ENCODE measurements at regions not wholly inside any gene's neighbourhood (a gene's known extent, or its start where the extent isn't known, plus 50 kb on each side); places are given as distances from the start of the nearest gene placed in this dataset.

DNA sequence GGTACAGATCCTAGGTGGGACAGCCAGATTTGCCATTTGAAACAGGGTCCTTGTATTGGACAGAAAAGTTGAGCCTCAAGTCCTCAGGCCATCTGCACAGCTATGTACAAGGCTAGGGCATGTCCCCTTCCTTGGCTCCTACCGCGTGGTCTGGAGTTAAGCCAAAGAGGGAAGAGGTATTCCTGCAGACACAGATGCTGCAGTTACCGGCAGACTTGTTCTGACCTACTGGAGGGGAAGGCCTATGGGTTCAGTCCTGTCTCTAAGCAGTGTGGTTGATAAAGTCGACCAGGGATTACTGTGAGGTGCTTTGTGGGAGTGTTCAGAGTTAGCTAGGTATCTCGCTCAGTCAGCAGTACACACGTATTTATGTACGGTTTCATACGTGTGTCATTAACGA is 180.6 kb downstream of the ADAMTS15 start:
- ChIA-PET CTCF (no interaction called here), POLR2A (no interaction called here)
- intact Hi-C loops (cut with micrococcal nuclease; ENCODE audit: unreplicated experiment): no loop called here
- Histone ChIP-seq H3K4me3 (ENCODE audit: low read depth in 2 of 2, low read length in 2 of 2) (no peak overlapping the region), H3K36me3 (ENCODE audit: control insufficient read depth, insufficient read depth, low read length) (no peaks in the 10 kb centered on the region), H3K9me3 (ENCODE audit: control insufficient read depth, insufficient read depth, low read depth, low read length) (no peaks in the 10 kb centered on the region), H3K27me3 (ENCODE audit: control insufficient read depth, insufficient read depth, low read length) (no peaks in the 10 kb centered on the region), H3K27ac (ENCODE audit: low read length) (peak overlapping the region; percentile 69), H3K4me1 (ENCODE audit: control insufficient read depth, insufficient read depth, low read length) (peaks cover 15% of the 10 kb centered on the region)
- DNase-seq (ENCODE audit: low read depth, low spot score): no peak
- no TSS peak for BruUV-seq (replicated peaks)
- TF ChIP-seq SIN3A (IDR thresholded peaks at IDR 0.05; ENCODE audit: borderline replicate concordance, insufficient read depth, low read depth, low read length) (no peak), TCF7L2 (IDR thresholded peaks at IDR 0.05; ENCODE audit: low read depth, low read length) (no peak), POLR2AphosphoS5 (IDR thresholded peaks at IDR 0.05; ENCODE audit: low read depth, low read length) (no peak)
- TF ChIP-seq, protein P1, sequence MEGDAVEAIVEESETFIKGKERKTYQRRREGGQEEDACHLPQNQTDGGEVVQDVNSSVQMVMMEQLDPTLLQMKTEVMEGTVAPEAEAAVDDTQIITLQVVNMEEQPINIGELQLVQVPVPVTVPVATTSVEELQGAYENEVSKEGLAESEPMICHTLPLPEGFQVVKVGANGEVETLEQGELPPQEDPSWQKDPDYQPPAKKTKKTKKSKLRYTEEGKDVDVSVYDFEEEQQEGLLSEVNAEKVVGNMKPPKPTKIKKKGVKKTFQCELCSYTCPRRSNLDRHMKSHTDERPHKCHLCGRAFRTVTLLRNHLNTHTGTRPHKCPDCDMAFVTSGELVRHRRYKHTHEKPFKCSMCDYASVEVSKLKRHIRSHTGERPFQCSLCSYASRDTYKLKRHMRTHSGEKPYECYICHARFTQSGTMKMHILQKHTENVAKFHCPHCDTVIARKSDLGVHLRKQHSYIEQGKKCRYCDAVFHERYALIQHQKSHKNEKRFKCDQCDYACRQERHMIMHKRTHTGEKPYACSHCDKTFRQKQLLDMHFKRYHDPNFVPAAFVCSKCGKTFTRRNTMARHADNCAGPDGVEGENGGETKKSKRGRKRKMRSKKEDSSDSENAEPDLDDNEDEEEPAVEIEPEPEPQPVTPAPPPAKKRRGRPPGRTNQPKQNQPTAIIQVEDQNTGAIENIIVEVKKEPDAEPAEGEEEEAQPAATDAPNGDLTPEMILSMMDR (IDR thresholded peaks at IDR 0.05): no peak
- TF ChIP-seq, protein P2, sequence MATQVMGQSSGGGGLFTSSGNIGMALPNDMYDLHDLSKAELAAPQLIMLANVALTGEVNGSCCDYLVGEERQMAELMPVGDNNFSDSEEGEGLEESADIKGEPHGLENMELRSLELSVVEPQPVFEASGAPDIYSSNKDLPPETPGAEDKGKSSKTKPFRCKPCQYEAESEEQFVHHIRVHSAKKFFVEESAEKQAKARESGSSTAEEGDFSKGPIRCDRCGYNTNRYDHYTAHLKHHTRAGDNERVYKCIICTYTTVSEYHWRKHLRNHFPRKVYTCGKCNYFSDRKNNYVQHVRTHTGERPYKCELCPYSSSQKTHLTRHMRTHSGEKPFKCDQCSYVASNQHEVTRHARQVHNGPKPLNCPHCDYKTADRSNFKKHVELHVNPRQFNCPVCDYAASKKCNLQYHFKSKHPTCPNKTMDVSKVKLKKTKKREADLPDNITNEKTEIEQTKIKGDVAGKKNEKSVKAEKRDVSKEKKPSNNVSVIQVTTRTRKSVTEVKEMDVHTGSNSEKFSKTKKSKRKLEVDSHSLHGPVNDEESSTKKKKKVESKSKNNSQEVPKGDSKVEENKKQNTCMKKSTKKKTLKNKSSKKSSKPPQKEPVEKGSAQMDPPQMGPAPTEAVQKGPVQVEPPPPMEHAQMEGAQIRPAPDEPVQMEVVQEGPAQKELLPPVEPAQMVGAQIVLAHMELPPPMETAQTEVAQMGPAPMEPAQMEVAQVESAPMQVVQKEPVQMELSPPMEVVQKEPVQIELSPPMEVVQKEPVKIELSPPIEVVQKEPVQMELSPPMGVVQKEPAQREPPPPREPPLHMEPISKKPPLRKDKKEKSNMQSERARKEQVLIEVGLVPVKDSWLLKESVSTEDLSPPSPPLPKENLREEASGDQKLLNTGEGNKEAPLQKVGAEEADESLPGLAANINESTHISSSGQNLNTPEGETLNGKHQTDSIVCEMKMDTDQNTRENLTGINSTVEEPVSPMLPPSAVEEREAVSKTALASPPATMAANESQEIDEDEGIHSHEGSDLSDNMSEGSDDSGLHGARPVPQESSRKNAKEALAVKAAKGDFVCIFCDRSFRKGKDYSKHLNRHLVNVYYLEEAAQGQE (IDR thresholded peaks at IDR 0.05; ENCODE audit: insufficient read depth in 1 of 2, low read depth in 2 of 2, low read length in 1 of 2): no peak
- peak; percentile 56 for ATAC-seq
- in situ Hi-C loops (cut with HindIII; ENCODE audit: low pct_unique_long_range_greater_than_20kb, low sequenced_read_pairs): no loop called here

DNA sequence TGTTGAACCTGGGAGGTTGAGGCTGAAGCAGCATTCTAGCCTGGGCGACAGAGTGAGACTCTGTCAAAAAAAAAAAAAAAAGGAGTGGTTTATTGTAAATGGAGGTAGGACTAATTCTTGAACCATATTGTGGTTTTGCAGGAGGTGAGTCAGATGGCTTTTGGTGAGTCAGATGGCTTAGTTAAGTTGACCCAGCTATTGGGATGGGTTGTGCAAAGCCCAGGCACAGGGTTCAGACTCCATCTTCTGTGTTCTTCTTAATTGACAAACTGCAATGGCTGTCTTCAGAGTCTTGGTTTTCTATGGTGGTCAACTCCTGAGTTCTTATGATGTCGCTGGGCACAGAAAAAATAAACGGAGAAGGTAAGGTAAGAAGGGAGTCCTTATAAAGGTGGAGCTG is 182.7 kb downstream of the ADAMTS15 start:
- DNase-seq (ENCODE audit: low read depth, low spot score) (peak; percentile 74), ATAC-seq (peak; percentile 62; the same call in 1 of the 2 replicates)
- peaks cover 36% of the 10 kb centered on the region for H3K4me1 ChIP-seq (ENCODE audit: control insufficient read depth, insufficient read depth, low read length)
- H3K36me3 ChIP-seq (ENCODE audit: control insufficient read depth, insufficient read depth, low read length): no peaks in the 10 kb centered on the region
- ChIA-PET POLR2A (interaction anchor here (0.7 kb wide), 1 partner anchor 193 kb away, joined by 6 read pairs; no protein-coding TSS in a partner anchor), CTCF (interaction anchor here (0.7 kb wide), 1 partner anchor 38 kb away, joined by 5 read pairs; no protein-coding TSS in a partner anchor)
- intact Hi-C loops (cut with micrococcal nuclease; ENCODE audit: unreplicated experiment): no loop called here
- no peak overlapping the region for H3K4me3 ChIP-seq (ENCODE audit: low read depth in 2 of 2, low read length in 2 of 2)
- H3K27me3 ChIP-seq (ENCODE audit: control insufficient read depth, insufficient read depth, low read length): no peaks in the 10 kb centered on the region
- H3K9me3 ChIP-seq (ENCODE audit: control insufficient read depth, insufficient read depth, low read depth, low read length): no peaks in the 10 kb centered on the region
- peak overlapping the region; percentile 69; the same call in 1 of the 2 replicates for H3K27ac ChIP-seq (ENCODE audit: low read length)
- BruUV-seq (replicated peaks): no TSS peak
- in situ Hi-C loops (cut with HindIII; ENCODE audit: low pct_unique_long_range_greater_than_20kb, low sequenced_read_pairs): no loop called here
- TF ChIP-seq SIN3A (IDR thresholded peaks at IDR 0.05; ENCODE audit: borderline replicate concordance, insufficient read depth, low read depth, low read length): no peak
- TF ChIP-seq TCF7L2 (IDR thresholded peaks at IDR 0.05; ENCODE audit: low read depth, low read length): no peak

DNA sequence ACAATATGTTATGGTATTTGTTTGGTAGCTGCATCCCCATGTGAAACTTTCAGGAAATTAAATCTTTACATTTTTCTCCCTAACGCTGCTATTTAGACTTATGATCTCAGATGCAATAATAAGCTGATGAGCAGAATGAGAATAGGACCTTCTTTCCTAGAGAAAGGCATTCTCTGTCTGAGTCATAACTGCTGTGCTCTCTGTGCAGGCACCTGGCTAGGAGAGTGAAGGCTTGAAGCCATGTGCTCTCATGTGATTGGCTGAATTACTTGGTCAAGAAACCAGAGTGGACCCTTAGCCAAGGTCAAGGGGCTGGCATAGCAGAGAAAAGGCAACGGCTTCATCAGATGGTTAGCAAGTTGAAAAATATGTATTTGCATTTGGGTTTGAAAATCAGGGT is 185.0 kb downstream of the ADAMTS15 start:
- BruUV-seq (replicated peaks): no TSS peak
- intact Hi-C loops (cut with micrococcal nuclease; ENCODE audit: unreplicated experiment): no loop called here
- Histone ChIP-seq H3K36me3 (ENCODE audit: control insufficient read depth, insufficient read depth, low read length) (no peaks in the 10 kb centered on the region), H3K4me1 (ENCODE audit: control insufficient read depth, insufficient read depth, low read length) (peaks cover 60% of the 10 kb centered on the region), H3K27ac (ENCODE audit: low read length) (peak overlapping the region; percentile 99), H3K27me3 (ENCODE audit: control insufficient read depth, insufficient read depth, low read length) (no peaks in the 10 kb centered on the region), H3K4me3 (ENCODE audit: low read depth in 2 of 2, low read length in 2 of 2) (no peak overlapping the region), H3K9me3 (ENCODE audit: control insufficient read depth, insufficient read depth, low read depth, low read length) (no peaks in the 10 kb centered on the region)
- ChIA-PET CTCF (no interaction called here), POLR2A (no interaction called here)
- in situ Hi-C loops (cut with HindIII; ENCODE audit: low pct_unique_long_range_greater_than_20kb, low sequenced_read_pairs): no loop called here
- no peak for ATAC-seq
- TF ChIP-seq, protein P1 (IDR thresholded peaks at IDR 0.05): no peak
- no peak for TF ChIP-seq POLR2AphosphoS5 (IDR thresholded peaks at IDR 0.05; ENCODE audit: low read depth, low read length)
- no peak for DNase-seq (ENCODE audit: low read depth, low spot score)

Data from Panc1 (cell line).